Sigmoid colon (tissue), 5 donors: ENCODE measurements at regions not wholly inside any gene's neighbourhood (a gene's known extent, or its start where the extent isn't known, plus 50 kb on each side); places are given as distances from the start of the nearest gene placed in this dataset.
A peak's percentile ranks its signal among the peaks of the same experiment; 100 is the strongest.

Source experiments
- DNase-seq: peaks from one replicate; pipeline ENCODE4 v3.0.0-alpha.2; 2019
- H3K27ac ChIP-seq, 4 donors: fragments of 200-600 bp; sonication (generic); one replicate each; pipeline ENCODE4 v1.5.1; 2016 to 2019; ENCODE audit warnings: mild to moderate bottlenecking in 1 of 4
- H3K27me3 ChIP-seq, 3 donors: fragments of 200-600 bp; sonication (generic); one replicate each; pipeline ENCODE4 v1.5.1; 2019; ENCODE audit warnings: mild to moderate bottlenecking in 1 of 3
- H3K36me3 ChIP-seq, 4 donors: fragments of 200-600 bp; sonication (generic); one replicate each; pipeline ENCODE4 v1.5.1; 2016 to 2019
- H3K4me1 ChIP-seq, 4 donors: fragments of 200-600 bp; sonication (generic); one replicate each; pipeline ENCODE4 v1.5.1; 2017 to 2019
- H3K4me3 ChIP-seq, 4 donors: fragments of 200-600 bp; sonication (generic); one replicate each; pipeline ENCODE4 v1.5.1; 2017 to 2019; ENCODE audit warnings: mild to moderate bottlenecking in 2 of 4, moderate library complexity in 1 of 4
- H3K9me3 ChIP-seq, 4 donors: fragments of 200-600 bp in 3 of 4; sonication (generic) in 3 of 4; one replicate each; pipeline versions ENCODE4 v1.5.1 to v1.6.1; 2013 to 2019
- CTCF ChIP-seq, 4 experiments: fragments of 450-650 bp in 3 of 4; fragments of 200-600 bp in 1 of 4; IDR thresholded peaks; one replicate each; pipeline ENCODE4 v1.5.1; 2016 to 2019; ENCODE audit warnings: antibody characterized with exemption in 4 of 4, mild to moderate bottlenecking in 3 of 4, moderate library complexity in 2 of 4
- EP300 ChIP-seq, 4 donors: sonication (generic); formaldehyde crosslinking; IDR thresholded peaks; one replicate each; pipeline ENCODE4 v1.6.1; 2017; ENCODE audit warnings: antibody characterized with exemption in 4 of 4
- POLR2A ChIP-seq, 2 donors: fragments of 450-650 bp; IDR thresholded peaks; one replicate each; pipeline ENCODE4 v1.6.1; 2016; ENCODE audit warnings: antibody characterized with exemption in 2 of 2, mild to moderate bottlenecking in 2 of 2, moderate library complexity in 2 of 2
- POLR2AphosphoS5 ChIP-seq, 4 donors: sonication (generic); formaldehyde crosslinking; IDR thresholded peaks; one replicate each; pipeline ENCODE4 v1.6.1; 2017; ENCODE audit warnings: antibody characterized with exemption in 4 of 4
- intact Hi-C: fragments of 100-400 bp; cut with DNase I; formaldehyde crosslinking; loops from one replicate; pipeline ENCODE4 v1.15.1; 2023
- donor health status: healthy.

- Histone ChIP-seq H3K9me3 (peaks cover 0 to 4% (median 0%) of the 10 kb centered on the region in 4 donors), H3K4me3 (no peak overlapping the region), H3K27me3 (no peaks in the 10 kb centered on the region), H3K27ac (peak overlapping the region in 3 of 4 donors; percentile 17 to 95 (median 89)), H3K4me1 (peaks cover 0 to 69% (median 34%) of the 10 kb centered on the region in 4 donors), H3K36me3 (no peaks in the 10 kb centered on the region)
- no peak for DNase-seq
- intact Hi-C loops = no loop called here
- TF ChIP-seq POLR2A (IDR thresholded peaks at IDR 0.05) (no peak), EP300 (IDR thresholded peaks at IDR 0.05) (no peak), CTCF (IDR thresholded peaks at IDR 0.05) (no peak), POLR2AphosphoS5 (IDR thresholded peaks at IDR 0.05) (peak in 3 of 4 donors; percentile 58 to 84 (median 62))
Observed at GRCh38 chr17:79661292-79662041, 50.6 kb upstream of the RBFOX3 start.
